SK-N-SH (cell line): ENCODE measurements at regions not wholly inside any gene's neighbourhood (a gene's known extent, or its start where the extent isn't known, plus 50 kb on each side); places are given as distances from the start of the nearest gene placed in this dataset.

Source experiments
- CTCF ChIA-PET: fragments of 300-600, 350-600 bp; formaldehyde crosslinking; extraction: SDS; loops from one replicate; lab custom pipeline; 2021; lab: Yijun Ruan, JAX
- POLR2A ChIA-PET: fragments of 350-600 bp; sonication (Branson Sonifier 250); formaldehyde crosslinking; extraction: SDS; loops from one replicate; lab custom pipeline; 2020; ENCODE audit warnings: antibody characterized with exemption, inconsistent platforms; lab: Yijun Ruan, JAX
- DNase-seq: peaks from one replicate; pipeline ENCODE4 v3.0.0; 2012
- H2AFZ ChIP-seq: fragments of 200-600 bp; sonication (generic); 2 replicates; pipeline ENCODE4 v1.8.1; 2016; ENCODE audit warnings: antibody characterized with exemption, mild to moderate bottlenecking, low read depth
- H3F3A ChIP-seq: fragments of 200-600 bp; sonication (generic); replicated peaks from 2 replicates; pipeline ENCODE3; 2016; ENCODE audit warnings: antibody characterized with exemption, mild to moderate bottlenecking; ENCODE audit not compliant: insufficient read depth
- H3K27ac ChIP-seq, 2 experiments: fragments of 200-500 bp in 1 of 2; fragments of 200-600 bp in 1 of 2; sonication (Bioruptor generic) in 1 of 2; sonication (generic), shearing (Covaris generic) in 1 of 2; 2 replicates each; pipeline versions ENCODE4 v1.5.1 to v1.6.1; 2014 to 2016; ENCODE audit warnings: low read depth in 2 of 2, inconsistent platforms in 1 of 2, low read length in 1 of 2, mild to moderate bottlenecking in 1 of 2, mixed read lengths in 1 of 2
- H3K27me3 ChIP-seq: fragments of 200-600 bp; sonication (generic), shearing (Covaris generic); 2 replicates; pipeline ENCODE4 v1.6.1; 2016; ENCODE audit warnings: mixed run types; ENCODE audit not compliant: insufficient read depth
- H3K36me3 ChIP-seq, 2 experiments: fragments of 200-500 bp in 1 of 2; fragments of 200-600 bp in 1 of 2; sonication (Bioruptor generic) in 1 of 2; sonication (generic) in 1 of 2; replicated peaks in 1 of 2; 2 replicates each; pipeline versions ENCODE3 to v1.5.1; 2014 to 2016; ENCODE audit warnings: low read length in 1 of 2, mild to moderate bottlenecking in 1 of 2; ENCODE audit not compliant: insufficient read depth in 2 of 2, control insufficient read depth in 1 of 2
- H3K4me1 ChIP-seq, 2 experiments: fragments of 200-500 bp in 1 of 2; fragments of 200-600 bp in 1 of 2; sonication (Bioruptor generic) in 1 of 2; sonication (generic), shearing (Covaris generic) in 1 of 2; 2 replicates each; pipeline versions ENCODE4 v1.5.1 to v1.6.1; 2014 to 2016; ENCODE audit warnings: low read depth in 1 of 2, low read length in 1 of 2, mixed run types in 1 of 2; ENCODE audit not compliant: insufficient read depth in 2 of 2, control insufficient read depth in 1 of 2
- H3K4me2 ChIP-seq: fragments of 200-600 bp; sonication (generic), shearing (Covaris generic); 2 replicates; pipeline ENCODE4 v1.6.1; 2017; ENCODE audit warnings: mixed run types
- H3K4me3 ChIP-seq, 2 experiments: fragments of 200-500 bp in 1 of 2; fragments of 200-600 bp in 1 of 2; sonication (Bioruptor generic) in 1 of 2; sonication (generic), shearing (Covaris generic) in 1 of 2; 2 replicates each; pipeline versions ENCODE4 v1.5.1 to v1.8.1; 2014 to 2016; ENCODE audit warnings: low read depth in 2 of 2, inconsistent platforms in 1 of 2, low read length in 1 of 2, mild to moderate bottlenecking in 1 of 2, mixed read lengths in 1 of 2, moderate library complexity in 1 of 2
- H3K79me2 ChIP-seq: fragments of 200-600 bp; sonication (generic); 2 replicates; pipeline ENCODE4 v1.8.1; 2017; ENCODE audit warnings: mild to moderate bottlenecking; ENCODE audit not compliant: insufficient read depth
- H3K9ac ChIP-seq: fragments of 200-600 bp; sonication (generic); 2 replicates; pipeline ENCODE4 v1.6.1; 2017; ENCODE audit warnings: mixed run types
- H3K9me2 ChIP-seq: fragments of 200-600 bp; sonication (generic); 2 replicates; pipeline ENCODE4 v1.6.1; 2017; ENCODE audit warnings: mixed run types
- H3K9me3 ChIP-seq: fragments of 200-600 bp; sonication (generic); 2 replicates; pipeline ENCODE4 v1.6.1; 2017; ENCODE audit warnings: mixed run types, mild to moderate bottlenecking, moderate library complexity
- H4K20me1 ChIP-seq: fragments of 200-600 bp; sonication (generic); 2 replicates; pipeline ENCODE4 v1.6.1; 2017; ENCODE audit warnings: mild to moderate bottlenecking, mixed run types; ENCODE audit not compliant: insufficient read depth
- CHD2 ChIP-seq: fragments of 150-350 bp; IDR thresholded peaks from 2 replicates; pipeline ENCODE4 v1.6.1; 2018; ENCODE audit warnings: low read length; ENCODE audit not compliant: partially characterized antibody
- CTCF ChIP-seq: fragments of 200-600 bp; sonication (generic); IDR thresholded peaks from 2 replicates; pipeline ENCODE4 v1.6.1; 2017; ENCODE audit warnings: antibody characterized with exemption, mild to moderate bottlenecking, moderate library complexity
- ELF1 ChIP-seq: IDR thresholded peaks from 2 replicates; pipeline ENCODE4 v1.4.0; 2012
- EZH2phosphoT487 ChIP-seq: fragments of 200-600 bp; sonication (generic); IDR thresholded peaks from 2 replicates; pipeline ENCODE4 v1.6.1; 2017; ENCODE audit warnings: low read depth, mixed run types, mild to moderate bottlenecking, antibody characterized with exemption, moderate library complexity, borderline replicate concordance
- FOXJ3 ChIP-seq: sonication (generic); formaldehyde crosslinking; IDR thresholded peaks from 2 replicates; pipeline ENCODE4 v1.5.1; 2020; ENCODE audit warnings: mild to moderate bottlenecking, missing genetic modification reagents
- FOXM1 ChIP-seq: IDR thresholded peaks from 2 replicates; pipeline ENCODE4 v1.4.0; 2012; ENCODE audit warnings: low read depth, mild to moderate bottlenecking
- GATA2 ChIP-seq: sonication (generic); formaldehyde crosslinking; IDR thresholded peaks from 2 replicates; pipeline ENCODE4 v1.5.0; 2020; ENCODE audit warnings: mild to moderate bottlenecking, missing genetic modification reagents
- IRF3 ChIP-seq: fragments of 150-350 bp; IDR thresholded peaks from 2 replicates; pipeline ENCODE4 v1.6.1; 2016; ENCODE audit warnings: mild to moderate bottlenecking, low read depth, low read length
- JUND ChIP-seq: IDR thresholded peaks from 2 replicates; pipeline ENCODE4 v1.4.0; 2012
- MAX ChIP-seq: IDR thresholded peaks from 2 replicates; pipeline ENCODE4 v1.4.0; 2012; ENCODE audit warnings: low read depth
- NFIC ChIP-seq: IDR thresholded peaks from 2 replicates; pipeline ENCODE4 v1.4.0; 2012; ENCODE audit warnings: borderline replicate concordance
- NRF1 ChIP-seq: IDR thresholded peaks from 2 replicates; pipeline ENCODE4 v1.6.1; 2012; ENCODE audit warnings: low read depth, mild to moderate bottlenecking, low read length
- PBX3 ChIP-seq: IDR thresholded peaks from 2 replicates; pipeline ENCODE4; 2012
- RAD21 ChIP-seq: IDR thresholded peaks from 2 replicates; pipeline ENCODE4 v1.6.1; 2012; ENCODE audit warnings: mild to moderate bottlenecking, low read length
- RCOR1 ChIP-seq: fragments of 150-350 bp; IDR thresholded peaks from 2 replicates; pipeline ENCODE4 v1.6.1; 2017; ENCODE audit warnings: antibody characterized with exemption, low read length
- RFX5 ChIP-seq: IDR thresholded peaks from 2 replicates; pipeline ENCODE4 v1.6.1; 2012; ENCODE audit warnings: mild to moderate bottlenecking, improper control_type of control experiment, low read length
- SMC3 ChIP-seq: IDR thresholded peaks from 2 replicates; pipeline ENCODE4 v1.6.1; 2012; ENCODE audit warnings: low read depth, low read length, improper control_type of control experiment
- TAF1 ChIP-seq: IDR thresholded peaks from 2 replicates; pipeline ENCODE4 v1.6.1; 2012; ENCODE audit warnings: low read depth, mild to moderate bottlenecking, low read length, moderate library complexity, borderline replicate concordance
- YY1 ChIP-seq: IDR thresholded peaks from 2 replicates; pipeline ENCODE4 v1.4.0; 2012; ENCODE audit warnings: low read depth, mild to moderate bottlenecking
- ZBTB33 ChIP-seq: IDR thresholded peaks from 2 replicates; pipeline ENCODE4 v1.4.0; 2012; ENCODE audit warnings: low read depth, borderline replicate concordance
- WGBS: methylation state at CpG from one replicate; pipeline ENCODE4 v1.1.6; 2017; ENCODE audit warnings: low lambda C conversion rate; 5-methylcytosine and 5-hydroxymethylcytosine counted together

GRCh38 chr3:178964551-178964950, 107.1 kb downstream of the ZMAT3 start (continued):
- TF ChIP-seq ZBTB33 (no peak), CTCF (no peak), RFX5 (no peak), NRF1 (no peak)

GRCh38 chr3:178960918-178961317, 110.7 kb downstream of the ZMAT3 start:
- Histone ChIP-seq H3K27ac (no peak overlapping the region), H3K4me3 (no peak overlapping the region), H4K20me1 (no peaks in the 10 kb centered on the region), H3K4me1 (no peaks in the 10 kb centered on the region; a peak in 1 of 4 replicates), H3K36me3 (no peaks in the 10 kb centered on the region)
- DNase-seq: no peak
- no peak for TF ChIP-seq TAF1
- TF ChIP-seq IRF3: no peak
- TF ChIP-seq RAD21: no peak
- no peak for TF ChIP-seq FOXM1
- TF ChIP-seq NFIC: no peak
- TF ChIP-seq GATA2: no peak
- TF ChIP-seq, all 33 proteins: peak for 0
- Histone ChIP-seq H3K4me2 (no peak overlapping the region), H3K9ac (no peak overlapping the region), H3K79me2 (no peaks in the 10 kb centered on the region), H3F3A (no peaks in the 10 kb centered on the region), H2AFZ (no peak overlapping the region), H3K9me3 (no peaks in the 10 kb centered on the region), H3K9me2 (no peaks in the 10 kb centered on the region), H3K27me3 (no peaks in the 10 kb centered on the region)
- POLR2A ChIA-PET: no interaction called here
- CTCF ChIA-PET: interaction anchor here (10.5 kb wide), 1 partner anchor 526 kb away, joined by 160 read pairs; no protein-coding TSS in a partner anchor

- Histone ChIP-seq H3K4me1 (no peaks in the 10 kb centered on the region), H3F3A (no peaks in the 10 kb centered on the region), H3K79me2 (no peaks in the 10 kb centered on the region), H4K20me1 (no peaks in the 10 kb centered on the region), H3K9me3 (no peaks in the 10 kb centered on the region), H3K4me2 (no peak overlapping the region), H3K36me3 (no peaks in the 10 kb centered on the region), H3K27ac (no peak overlapping the region), H3K4me3 (no peak overlapping the region), H3K9ac (no peak overlapping the region), H3K9me2 (no peaks in the 10 kb centered on the region), H2AFZ (no peak overlapping the region), H3K27me3 (no peaks in the 10 kb centered on the region)
- no peak for DNase-seq
- ChIA-PET POLR2A (no interaction called here), CTCF (interaction anchor here (10.5 kb wide), 1 partner anchor 526 kb away, joined by 160 read pairs; no protein-coding TSS in a partner anchor)
- 54% methylated on average over 3 of the region's 3 CpGs for WGBS
- TF ChIP-seq EZH2phosphoT487 (no peak), RAD21 (no peak), NRF1 (no peak), PBX3 (no peak), JUND (no peak), CHD2 (no peak), NFIC (no peak), SMC3 (no peak), FOXJ3 (CRISPR knock-in tag) (no peak), YY1 (no peak), IRF3 (no peak), RCOR1 (no peak), MAX (no peak), ELF1 (no peak)
These were observed 111.4 kb downstream of the ZMAT3 start for GRCh38 chr3:178960181-178960580.
